ENCODE measurements at regions not wholly inside any gene's neighbourhood (a gene's known extent, or its start where the extent isn't known, plus 50 kb on each side); places are given as distances from the start of the nearest gene placed in this dataset.

DNA sequence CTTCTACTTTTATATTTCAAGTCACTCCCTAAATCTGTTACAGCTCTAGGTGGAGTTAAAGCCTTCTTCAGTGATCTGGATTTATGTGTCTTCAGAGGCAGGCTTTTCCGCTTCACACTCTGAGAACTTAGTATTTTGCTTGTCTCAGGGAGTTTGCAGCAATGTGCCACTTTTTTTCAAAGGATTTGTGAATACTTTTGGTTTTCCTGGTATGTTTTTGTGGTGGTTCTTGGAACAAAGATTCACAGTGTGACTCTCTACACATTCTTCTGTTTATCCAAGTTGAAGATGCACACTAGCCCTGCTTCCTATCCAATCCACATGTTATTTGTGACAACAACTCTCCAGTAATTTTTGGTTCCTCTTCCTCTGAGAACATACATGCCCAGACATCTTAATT is 1253.7 kb downstream of the TECRL start:
- ChIA-PET POLR2A (ENCODE audit: unreplicated experiment) (no interaction called here), CTCF (no interaction called here)
- Histone ChIP-seq H4K20me1 (ENCODE audit: insufficient read depth, low read length) (no peaks in the 10 kb centered on the region), H3K9me3 (ENCODE audit: control insufficient read depth, insufficient read depth, low read length) (peaks cover 10% of the 10 kb centered on the region), H3K4me3 (ENCODE audit: insufficient read depth, low read depth, low read length) (no peak overlapping the region), H3K36me3 (ENCODE audit: control insufficient read depth, insufficient read depth, low read length) (no peaks in the 10 kb centered on the region), H3K23ac (ENCODE audit: low read depth, low read length) (no peak overlapping the region), H3K18ac (ENCODE audit: low read depth, low read length) (no peak overlapping the region), H3K9me1 (ENCODE audit: insufficient read depth, low read length) (no peaks in the 10 kb centered on the region), H3K27me3 (ENCODE audit: control insufficient read depth, insufficient read depth, low read length) (no peaks in the 10 kb centered on the region), H2BK20ac (ENCODE audit: low read depth, low read length) (no peak overlapping the region), H4K91ac (ENCODE audit: insufficient read depth, low read depth, low read length) (no peak overlapping the region), H3K4ac (ENCODE audit: low read depth, low read length) (no peak overlapping the region), H3K9ac (ENCODE audit: low read depth, low read length) (no peak overlapping the region), H2AFZ (replicated peaks; ENCODE audit: low read length, poor library complexity) (no peak overlapping the region), H4K8ac (ENCODE audit: low read depth in 2 of 2, low read length in 2 of 2) (no peak overlapping the region), H2BK120ac (ENCODE audit: low read depth, low read length) (no peak overlapping the region), H3K14ac (replicated peaks; ENCODE audit: low read depth, low read length) (no peak overlapping the region), H3K4me1 (ENCODE audit: control insufficient read depth, insufficient read depth, low read length) (no peaks in the 10 kb centered on the region), H2BK15ac (ENCODE audit: low read depth, low read length) (no peak overlapping the region), H4K5ac (ENCODE audit: low read depth, low read length) (no peak overlapping the region), H3K4me2 (ENCODE audit: low read depth, low read length) (no peak overlapping the region), H3K27ac (ENCODE audit: insufficient read depth, low read length) (no peak overlapping the region), H2BK5ac (ENCODE audit: low read depth, low read length, poor library complexity, severe bottlenecking) (no peak overlapping the region), H2AK5ac (ENCODE audit: low read depth, low read length) (no peak overlapping the region), H3K79me1 (ENCODE audit: low read depth in 1 of 2, low read length in 2 of 2) (no peaks in the 10 kb centered on the region), H2AK9ac (replicated peaks; ENCODE audit: low read depth, low read length, poor library complexity) (no peak overlapping the region), H3K56ac (ENCODE audit: extremely low read depth, insufficient read depth, low read length) (no peak overlapping the region)
- intact Hi-C loops (cut with micrococcal nuclease) (no loop called here), in situ Hi-C loops (cut with MboI; ENCODE audit: low sequenced_read_pairs) (no loop called here), dilution Hi-C loops (cut with HindIII; ENCODE audit: low sequenced_read_pairs, unreplicated experiment) (no loop called here)
- ATAC-seq (ENCODE audit: low read depth) (no peak), DNase-seq (no peak)
- no CpG with 5 or more reads among the region's 1 CpG for WGBS, 2 experiments (ENCODE audit: extremely low coverage in 2 of 2, insufficient read length in 1 of 2)
- BruUV-seq (replicated peaks), result no TSS peak
- TF ChIP-seq SMC3 (IDR thresholded peaks at IDR 0.05; ENCODE audit: low read depth, low read length) (no peak), POLR2A (IDR thresholded peaks at IDR 0.05; ENCODE audit: low read depth, low read length) (no peak), CHD1 (IDR thresholded peaks at IDR 0.05; ENCODE audit: low read depth, low read length) (no peak), CEBPB (IDR thresholded peaks at IDR 0.05; ENCODE audit: low read depth, low read length) (no peak), BHLHE40 (IDR thresholded peaks at IDR 0.05; ENCODE audit: low read depth, low read length) (no peak), MAFK (IDR thresholded peaks at IDR 0.05; ENCODE audit: low read depth, low read length) (no peak), RCOR1 (IDR thresholded peaks at IDR 0.05; ENCODE audit: insufficient replicate concordance, low read length) (no peak), NFE2L2 (IDR thresholded peaks at IDR 0.05; ENCODE audit: low read depth, low read length) (no peak), USF2 (IDR thresholded peaks at IDR 0.05; ENCODE audit: low read depth, low read length) (no peak)

Data from IMR-90 (cell line).